ENCODE measurements at regions not wholly inside any gene's neighbourhood (a gene's known extent, or its start where the extent isn't known, plus 50 kb on each side); places are given as distances from the start of the nearest gene placed in this dataset.
"Not testable (repeated sequence)": the region's sequence is repeated elsewhere in the genome, so short reads cannot be mapped to it uniquely, and the experiment has no call there.

- DNase-seq = no peak
These were observed 170.4 kb downstream of the PTPRC start for GRCh38 chr1:198809247-198809646.

- no peak for DNase-seq
These were observed 172.6 kb downstream of the PTPRC start for GRCh38 chr1:198811449-198811848.

GRCh38 chr1:198823626-198824025 lies 184.8 kb downstream of the PTPRC start:
- DNase-seq = no peak

- DNase-seq = no peak
These were observed 186.4 kb downstream of the PTPRC start for GRCh38 chr1:198825254-198825653.

GRCh38 chr1:198829356-198829755 lies 190.5 kb downstream of the PTPRC start:
- DNase-seq = no peak

GRCh38 chr1:198829944-198830343 lies 191.1 kb downstream of the PTPRC start:
- no peak for DNase-seq

GRCh38 chr1:198830412-198830811 lies 191.6 kb downstream of the PTPRC start:
- DNase-seq = no peak

GRCh38 chr1:198833706-198834503 lies 195.1 kb downstream of the PTPRC start:
- DNase-seq = no peak

GRCh38 chr1:198837278-198838021 lies 198.6 kb downstream of the PTPRC start:
- DNase-seq = no peak

GRCh38 chr1:198838022-198838342 lies 199.1 kb downstream of the PTPRC start:
- DNase-seq = no peak

- DNase-seq = no peak
These were observed 202.6 kb downstream of the PTPRC start for GRCh38 chr1:198841477-198841876.

GRCh38 chr1:198842686-198843085 lies 203.8 kb downstream of the PTPRC start:
- DNase-seq = no peak

GRCh38 chr1:198845271-198845670 lies 206.4 kb downstream of the PTPRC start:
- no peak for DNase-seq

GRCh38 chr1:198845851-198846250 lies 207.0 kb downstream of the PTPRC start:
- no peak for DNase-seq

- DNase-seq = no peak
These were observed 207.7 kb downstream of the PTPRC start for GRCh38 chr1:198846556-198846955.

- no peak for DNase-seq
These were observed 209.4 kb downstream of the PTPRC start for GRCh38 chr1:198848206-198848605.

GRCh38 chr1:198848649-198849048 lies 209.8 kb downstream of the PTPRC start:
- DNase-seq = no peak

GRCh38 chr1:198849093-198849492 lies 210.3 kb downstream of the PTPRC start:
- no peak for DNase-seq

GRCh38 chr1:198850196-198850595 lies 211.4 kb downstream of the PTPRC start:
- no peak for DNase-seq

GRCh38 chr1:198850966-198851365 lies 212.1 kb downstream of the PTPRC start:
- not testable (repeated sequence) for DNase-seq

- DNase-seq = no peak
These were observed 217.8 kb downstream of the PTPRC start for GRCh38 chr1:198856601-198857000.

GRCh38 chr1:198858033-198858432 lies 219.2 kb downstream of the PTPRC start:
- DNase-seq = no peak

GRCh38 chr1:198860371-198860770 lies 221.5 kb downstream of the PTPRC start:
- no peak for DNase-seq

- DNase-seq = no peak
These were observed 222.8 kb downstream of the PTPRC start for GRCh38 chr1:198861636-198862035.

- no peak for DNase-seq
These were observed 225.9 kb downstream of the PTPRC start for GRCh38 chr1:198864695-198865094.
